Central memory CD8-positive, alpha-beta T cell (primary cell): ENCODE measurements at regions not wholly inside any gene's neighbourhood (a gene's known extent, or its start where the extent isn't known, plus 50 kb on each side); places are given as distances from the start of the nearest gene placed in this dataset.
"Not testable (repeated sequence)": the region's sequence is repeated elsewhere in the genome, so short reads cannot be mapped to it uniquely, and the experiment has no call there.

Source experiments
- ATAC-seq: fragments of 150-1000 bp; cut with Tn5 transposase; replicated peaks from 2 replicates; pipeline ENCODE4 v1.10.0; 2022; ENCODE audit warnings: mild to moderate bottlenecking, moderate FRiP score, moderate number of reproducible peaks; ENCODE audit not compliant: poor library complexity, severe bottlenecking; ENCODE audit errors: extremely low read depth
- DNase-seq, 2 donors: peaks; one replicate each; pipeline ENCODE4 v3.0.0; 2021; ENCODE audit warnings: low spot score in 2 of 2
- H3K27ac Mint-ChIP-seq: one replicate; pipeline ENCODE4 v1.8.0; 2022; ENCODE audit warnings: low read depth, mild to moderate bottlenecking, moderate library complexity, mixed read lengths
- H3K27me3 Mint-ChIP-seq: one replicate; pipeline ENCODE4 v1.8.0; 2022; ENCODE audit warnings: mixed read lengths
- H3K36me3 Mint-ChIP-seq: one replicate; pipeline ENCODE4 v1.8.0; 2022; ENCODE audit warnings: mild to moderate bottlenecking, moderate library complexity, mixed read lengths; ENCODE audit not compliant: insufficient read depth
- H3K4me1 Mint-ChIP-seq: one replicate; pipeline ENCODE4 v1.8.0; 2022; ENCODE audit warnings: mixed read lengths
- H3K4me3 Mint-ChIP-seq: one replicate; pipeline ENCODE4 v1.8.0; 2022; ENCODE audit warnings: mild to moderate bottlenecking, moderate library complexity, mixed read lengths
- H3K9me3 Mint-ChIP-seq: one replicate; pipeline ENCODE4 v1.8.0; 2022; ENCODE audit warnings: mixed read lengths

DNA sequence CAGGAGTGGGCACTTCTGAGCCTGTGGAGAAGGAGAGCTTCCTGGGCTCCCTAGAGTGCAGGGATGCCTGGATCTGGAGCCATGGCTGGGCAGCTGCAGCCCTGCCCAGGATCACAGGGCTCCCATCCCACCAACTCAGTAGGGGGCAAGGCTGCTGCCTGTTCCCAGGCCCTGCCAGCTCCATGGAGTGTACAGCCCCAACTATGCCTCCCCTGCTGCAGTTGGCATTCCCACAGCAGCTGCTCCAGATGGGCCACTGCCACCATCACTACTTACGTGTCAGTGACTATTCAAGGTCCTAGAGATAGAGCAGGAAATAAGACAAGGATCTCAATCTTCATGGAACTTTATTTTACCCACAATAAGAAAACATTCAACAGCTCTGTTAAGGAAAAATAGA, 107.1 kb upstream of the TNPO1 start:
- no peak overlapping the region for H3K27ac Mint-ChIP-seq
- peaks cover 73% of the 10 kb centered on the region for H3K27me3 Mint-ChIP-seq

DNA sequence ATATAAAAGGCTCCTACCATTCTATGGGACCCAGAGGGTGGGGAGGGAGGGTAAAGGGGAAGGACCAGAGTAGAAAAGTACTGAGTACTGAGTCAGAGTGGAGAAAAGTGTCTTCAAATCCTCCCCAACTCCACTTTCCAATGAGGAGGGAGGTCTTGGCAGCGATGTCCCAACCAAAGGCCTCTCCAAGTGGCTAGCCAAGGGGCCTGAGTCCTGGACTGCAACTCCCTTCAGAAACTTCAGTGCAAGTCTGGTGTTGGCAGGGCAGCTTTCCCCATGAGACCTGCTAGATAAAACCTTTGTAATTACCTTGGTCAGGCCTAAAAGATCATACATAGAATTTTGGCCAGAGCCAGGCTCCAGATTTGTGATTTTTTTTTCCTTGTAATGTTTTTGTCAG, 111.3 kb upstream of the TNPO1 start:
- H3K27me3 Mint-ChIP-seq = peaks cover 56% of the 10 kb centered on the region
- DNase-seq = no peak
- no peaks in the 10 kb centered on the region for H3K36me3 Mint-ChIP-seq
- ATAC-seq = no peak
- H3K27ac Mint-ChIP-seq = no peak overlapping the region
- no peaks in the 10 kb centered on the region for H3K9me3 Mint-ChIP-seq
- no peak overlapping the region for H3K4me3 Mint-ChIP-seq
- no peaks in the 10 kb centered on the region for H3K4me1 Mint-ChIP-seq

More for the DNA sequence above, 107.1 kb upstream of the TNPO1 start:
- DNase-seq (no peak), ATAC-seq (no peak)
- Mint-ChIP-seq H3K4me3 (no peak overlapping the region), H3K4me1 (no peaks in the 10 kb centered on the region), H3K9me3 (no peaks in the 10 kb centered on the region), H3K36me3 (no peaks in the 10 kb centered on the region)

DNA sequence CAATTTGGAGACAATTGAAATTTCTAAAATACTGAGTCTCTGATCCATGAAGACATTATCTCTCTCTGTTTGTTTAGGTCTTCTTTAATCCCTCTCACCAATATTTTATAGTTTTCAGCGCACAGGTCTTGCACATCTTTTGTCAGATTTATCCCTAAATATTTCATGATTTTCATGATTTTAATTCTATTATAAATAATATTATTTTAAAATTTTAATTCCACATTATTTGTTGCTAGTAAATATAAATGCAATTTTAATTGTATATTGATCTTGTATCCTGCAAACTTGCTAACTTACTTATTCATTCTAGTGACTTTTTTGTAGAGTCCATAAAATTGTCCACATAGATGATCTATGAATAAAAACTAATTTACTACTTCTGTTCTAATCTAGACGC, 112.6 kb upstream of the TNPO1 start:
- DNase-seq = no peak
- ATAC-seq = no peak
- Mint-ChIP-seq H3K27ac (no peak overlapping the region), H3K36me3 (no peaks in the 10 kb centered on the region), H3K4me3 (no peak overlapping the region), H3K27me3 (peaks cover 43% of the 10 kb centered on the region), H3K9me3 (no peaks in the 10 kb centered on the region), H3K4me1 (no peaks in the 10 kb centered on the region)

GRCh38 chr5:72702881-72703434, 113.5 kb upstream of the TNPO1 start:
- no peaks in the 10 kb centered on the region for H3K9me3 Mint-ChIP-seq
- no peak for ATAC-seq
- H3K27me3 Mint-ChIP-seq = peaks cover 46% of the 10 kb centered on the region

GRCh38 chr5:72702105-72702504, 114.4 kb upstream of the TNPO1 start:
- H3K9me3 Mint-ChIP-seq, DNase-seq, H3K4me1 Mint-ChIP-seq, ATAC-seq, H3K4me3 Mint-ChIP-seq, H3K36me3 Mint-ChIP-seq, H3K27ac Mint-ChIP-seq: not testable (repeated sequence)
- H3K27me3 Mint-ChIP-seq = peaks cover 41% of the 10 kb centered on the region

More at GRCh38 chr5:72702881-72703434, 113.5 kb upstream of the TNPO1 start:
- Mint-ChIP-seq H3K27ac (no peak overlapping the region), H3K4me1 (no peaks in the 10 kb centered on the region), H3K4me3 (no peak overlapping the region), H3K36me3 (no peaks in the 10 kb centered on the region)
- DNase-seq = no peak

GRCh38 chr5:72698481-72698880, 118.0 kb upstream of the TNPO1 start:
- ATAC-seq (no peak), DNase-seq (no peak)
- no peaks in the 10 kb centered on the region for H3K4me1 Mint-ChIP-seq

DNA sequence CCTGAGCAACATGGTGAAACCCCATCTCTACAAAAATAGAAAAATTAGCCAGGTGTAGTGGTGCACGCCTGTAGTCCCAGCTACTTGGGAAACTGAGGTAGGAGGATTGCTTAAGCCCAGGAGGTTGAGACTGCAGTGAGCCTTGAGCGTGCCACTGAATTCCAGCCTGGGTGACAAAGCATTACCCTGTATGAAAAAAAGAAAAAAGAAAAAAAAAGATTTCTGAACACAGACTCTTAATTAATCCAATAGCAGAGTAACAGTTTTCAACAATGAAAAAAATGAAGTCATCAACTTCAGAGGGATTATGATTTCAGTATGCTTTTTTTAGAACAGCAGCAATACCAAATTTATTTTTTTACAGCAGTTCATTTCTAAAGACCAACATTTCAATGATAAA, 118.8 kb upstream of the TNPO1 start:
- H3K27me3 Mint-ChIP-seq = peaks cover 51% of the 10 kb centered on the region
- H3K9me3 Mint-ChIP-seq = no peaks in the 10 kb centered on the region
- DNase-seq (no peak), ATAC-seq (no peak)
- no peaks in the 10 kb centered on the region for H3K36me3 Mint-ChIP-seq
- H3K27ac Mint-ChIP-seq = no peak overlapping the region
- no peak overlapping the region for H3K4me3 Mint-ChIP-seq
- no peaks in the 10 kb centered on the region for H3K4me1 Mint-ChIP-seq

More at GRCh38 chr5:72698481-72698880, 118.0 kb upstream of the TNPO1 start:
- H3K4me3 Mint-ChIP-seq = no peak overlapping the region
- H3K36me3 Mint-ChIP-seq = no peaks in the 10 kb centered on the region
- peaks cover 42% of the 10 kb centered on the region for H3K27me3 Mint-ChIP-seq
- no peaks in the 10 kb centered on the region for H3K9me3 Mint-ChIP-seq
- H3K27ac Mint-ChIP-seq = no peak overlapping the region

DNA sequence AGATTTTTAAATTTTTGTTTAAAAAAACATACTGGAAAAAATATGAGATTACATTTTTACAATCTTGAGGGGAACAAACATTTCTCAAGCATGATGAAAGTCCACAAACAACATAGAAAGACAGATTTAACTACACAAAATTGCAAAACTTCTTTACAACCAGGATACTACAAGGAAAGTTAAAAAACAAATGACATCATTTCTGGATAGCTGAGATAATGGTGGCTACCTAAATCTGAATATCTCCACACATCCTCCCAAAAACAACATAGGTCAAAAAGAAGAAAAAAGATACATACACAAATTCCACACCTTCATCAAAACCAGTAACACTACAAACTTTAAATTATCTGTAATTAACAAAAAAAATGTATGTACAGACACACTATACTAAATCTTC, 120.8 kb upstream of the TNPO1 start:
- no peak overlapping the region for H3K27ac Mint-ChIP-seq
- no peaks in the 10 kb centered on the region for H3K36me3 Mint-ChIP-seq
- no peaks in the 10 kb centered on the region for H3K4me1 Mint-ChIP-seq
- DNase-seq (no peak), ATAC-seq (no peak)
- no peak overlapping the region for H3K4me3 Mint-ChIP-seq
- H3K27me3 Mint-ChIP-seq = peaks cover 58% of the 10 kb centered on the region
- H3K9me3 Mint-ChIP-seq = no peaks in the 10 kb centered on the region

GRCh38 chr5:72694856-72695255, 121.6 kb upstream of the TNPO1 start:
- Mint-ChIP-seq H3K4me1 (no peaks in the 10 kb centered on the region), H3K36me3 (peaks cover 2% of the 10 kb centered on the region), H3K27me3 (peaks cover 65% of the 10 kb centered on the region), H3K27ac (no peak overlapping the region), H3K4me3 (no peak overlapping the region), H3K9me3 (no peaks in the 10 kb centered on the region)
- no peak for DNase-seq
- ATAC-seq = no peak

- Mint-ChIP-seq H3K4me1 (no peaks in the 10 kb centered on the region), H3K4me3 (no peak overlapping the region), H3K27me3 (peaks cover 76% of the 10 kb centered on the region), H3K27ac (no peak overlapping the region), H3K9me3 (no peaks in the 10 kb centered on the region), H3K36me3 (peaks cover 2% of the 10 kb centered on the region)
- no peak for DNase-seq
- ATAC-seq = no peak
These were observed 122.8 kb upstream of the TNPO1 start for GRCh38 chr5:72693546-72694205.

- Mint-ChIP-seq H3K36me3 (peaks cover 2% of the 10 kb centered on the region), H3K4me3 (no peak overlapping the region), H3K9me3 (no peaks in the 10 kb centered on the region), H3K27ac (no peak overlapping the region), H3K4me1 (no peaks in the 10 kb centered on the region), H3K27me3 (peaks cover 71% of the 10 kb centered on the region)
- no peak for ATAC-seq
- DNase-seq = no peak
These were observed 123.6 kb upstream of the TNPO1 start for GRCh38 chr5:72692651-72693442.

- H3K4me1 Mint-ChIP-seq = no peaks in the 10 kb centered on the region
- no peak overlapping the region for H3K4me3 Mint-ChIP-seq
- peaks cover 69% of the 10 kb centered on the region for H3K27me3 Mint-ChIP-seq
- peaks cover 2% of the 10 kb centered on the region for H3K36me3 Mint-ChIP-seq
- ATAC-seq (no peak), DNase-seq (no peak)
- no peaks in the 10 kb centered on the region for H3K9me3 Mint-ChIP-seq
- H3K27ac Mint-ChIP-seq = no peak overlapping the region
These were observed 124.2 kb upstream of the TNPO1 start for GRCh38 chr5:72692231-72692637.

DNA sequence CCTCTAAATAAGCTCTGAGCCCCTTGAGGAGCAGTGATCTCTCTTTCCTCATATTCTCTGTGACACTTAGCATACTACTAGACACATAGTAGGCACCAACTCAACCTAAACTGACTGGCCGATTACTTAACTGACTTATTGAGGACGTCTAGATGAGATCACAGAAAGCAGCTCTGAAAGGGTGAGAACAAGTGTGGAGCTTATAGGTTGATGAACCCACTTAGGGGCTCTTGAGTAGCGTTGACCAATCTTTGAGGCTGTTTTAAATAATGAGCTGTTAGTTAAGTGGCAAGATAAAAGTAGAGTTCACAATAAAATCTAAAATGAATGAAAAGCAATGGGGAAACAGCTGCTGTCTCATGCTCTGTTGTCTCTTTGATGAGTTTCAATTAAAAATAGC, 124.7 kb upstream of the TNPO1 start:
- H3K4me3 Mint-ChIP-seq = no peak overlapping the region
- no peaks in the 10 kb centered on the region for H3K4me1 Mint-ChIP-seq
- H3K36me3 Mint-ChIP-seq = peaks cover 2% of the 10 kb centered on the region
- no peaks in the 10 kb centered on the region for H3K9me3 Mint-ChIP-seq
- peaks cover 69% of the 10 kb centered on the region for H3K27me3 Mint-ChIP-seq
- DNase-seq (no peak), ATAC-seq (no peak)
- no peak overlapping the region for H3K27ac Mint-ChIP-seq
